LoVo (cell line): ENCODE measurements at regions not wholly inside any gene's neighbourhood (a gene's known extent, or its start where the extent isn't known, plus 50 kb on each side); places are given as distances from the start of the nearest gene placed in this dataset.
"Not testable (repeated sequence)": the region's sequence is repeated elsewhere in the genome, so short reads cannot be mapped to it uniquely, and the experiment has no call there.

Experiments used
- DNase-seq: peaks from one replicate; pipeline ENCODE4 v3.0.0-alpha.2; 2016; ENCODE audit warnings: low spot score

DNA sequence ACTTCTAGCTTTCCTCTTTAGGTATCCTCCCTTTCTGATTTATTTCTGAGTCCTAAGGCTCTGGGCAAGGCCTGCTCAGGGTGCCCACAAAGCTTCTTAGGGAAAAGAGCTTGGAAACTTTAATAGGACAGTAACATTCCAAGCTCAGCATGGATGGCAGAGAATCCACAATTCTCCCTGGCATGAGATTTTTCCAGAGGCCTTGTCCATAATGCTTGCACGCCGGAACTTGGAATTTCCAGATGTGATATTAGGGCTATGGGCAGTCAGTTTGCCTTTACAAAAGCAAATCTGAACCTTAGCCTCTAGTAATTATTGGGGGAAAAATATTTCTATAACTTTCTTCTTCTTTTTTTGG, 139.0 kb upstream of the RBMS3 start:
- DNase-seq = no peak

DNA sequence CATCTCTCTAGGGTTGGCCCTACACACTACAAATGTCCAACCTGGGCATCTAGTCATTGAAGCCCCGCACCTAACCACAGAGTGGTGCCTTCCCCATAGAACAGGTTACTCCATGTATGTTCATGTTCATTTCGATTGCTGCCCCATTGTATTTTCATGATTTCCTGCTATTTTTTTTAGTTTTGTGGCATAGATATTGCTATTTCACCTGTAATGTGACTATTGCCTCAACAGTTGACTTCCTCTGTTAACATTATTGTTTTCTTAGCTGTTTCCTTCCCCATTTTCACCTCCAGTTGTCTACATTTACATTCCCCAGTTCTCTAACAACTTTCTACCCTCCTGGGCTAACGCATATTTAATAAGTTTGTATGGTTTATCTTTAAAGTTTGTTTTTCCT, 137.7 kb upstream of the RBMS3 start:
- DNase-seq = no peak

DNA sequence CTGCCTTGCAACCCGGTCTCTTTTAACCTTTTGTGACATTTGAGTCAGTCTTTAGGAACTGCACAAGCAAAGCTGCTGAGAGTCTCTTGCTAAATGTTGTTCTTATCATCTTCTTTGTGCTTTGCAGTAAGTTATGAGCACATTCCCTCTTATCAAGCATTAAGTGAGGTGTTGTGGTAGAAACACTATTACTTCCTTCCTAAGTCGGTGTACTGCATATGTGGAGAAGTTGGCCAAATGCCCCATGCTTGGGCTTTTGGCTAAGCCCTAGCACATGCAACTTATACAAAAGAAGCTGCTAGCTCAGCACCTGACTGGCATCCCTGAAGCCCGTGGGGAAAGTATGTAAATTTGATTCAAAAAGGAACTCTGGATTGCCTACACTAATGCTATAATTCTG, 136.5 kb upstream of the RBMS3 start:
- no peak for DNase-seq

DNA sequence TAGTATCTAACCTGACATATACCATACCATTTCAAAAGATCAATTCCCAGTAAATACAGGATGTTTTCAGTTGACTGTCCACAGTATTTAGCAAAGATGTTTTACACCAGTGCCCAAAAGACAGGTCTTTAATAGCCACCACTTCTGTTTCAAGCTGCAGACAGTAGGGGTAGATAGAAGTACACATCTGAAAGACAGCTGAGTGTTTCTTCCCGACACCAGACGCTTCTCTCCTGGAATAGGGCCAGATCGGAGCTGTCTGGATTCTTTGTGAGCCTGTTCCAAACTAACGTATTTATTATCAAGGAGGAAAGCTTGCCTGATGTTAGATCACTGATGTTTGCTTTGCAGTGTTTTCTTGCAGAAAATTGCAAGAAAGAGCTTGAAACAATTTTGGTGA, 136.1 kb upstream of the RBMS3 start:
- DNase-seq = no peak

DNA sequence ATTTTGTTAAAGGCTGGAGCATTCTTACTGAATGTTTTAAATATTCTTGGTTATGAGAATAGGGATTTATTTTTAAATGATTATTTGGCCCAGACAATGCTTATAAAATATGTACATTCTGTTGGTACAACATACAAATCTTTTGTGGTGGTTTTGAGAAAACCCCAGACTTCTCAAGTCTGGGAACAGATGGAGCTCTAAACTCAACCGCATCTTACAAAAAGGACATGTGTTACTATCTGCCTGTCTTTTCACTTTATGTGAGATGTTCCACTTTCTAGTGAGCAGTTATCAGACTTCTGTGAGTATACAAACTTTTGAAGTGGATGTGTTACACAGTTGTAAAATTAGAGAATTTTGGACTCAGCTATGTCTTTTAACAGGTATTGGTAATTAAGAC, 135.5 kb upstream of the RBMS3 start:
- DNase-seq = no peak

DNA sequence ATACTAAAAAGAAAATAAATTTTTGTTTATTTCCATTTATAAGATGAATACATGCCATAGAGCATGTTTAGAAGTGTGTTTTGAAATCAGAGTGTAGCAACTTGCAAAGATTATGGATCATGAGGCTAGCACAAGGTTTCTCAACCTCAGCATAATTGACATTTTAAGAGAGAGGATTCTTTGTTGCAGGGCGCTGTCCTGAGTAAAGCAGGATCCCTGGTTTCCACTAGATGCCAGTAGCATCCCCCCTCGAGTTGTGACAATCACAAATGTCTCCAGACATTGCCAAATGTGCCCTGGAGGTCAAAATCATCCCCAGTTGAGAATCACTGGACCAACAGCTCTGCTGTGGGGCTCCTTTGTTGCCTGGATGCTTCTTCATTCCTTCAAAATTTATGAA, 128.5 kb upstream of the RBMS3 start:
- DNase-seq = no peak

DNA sequence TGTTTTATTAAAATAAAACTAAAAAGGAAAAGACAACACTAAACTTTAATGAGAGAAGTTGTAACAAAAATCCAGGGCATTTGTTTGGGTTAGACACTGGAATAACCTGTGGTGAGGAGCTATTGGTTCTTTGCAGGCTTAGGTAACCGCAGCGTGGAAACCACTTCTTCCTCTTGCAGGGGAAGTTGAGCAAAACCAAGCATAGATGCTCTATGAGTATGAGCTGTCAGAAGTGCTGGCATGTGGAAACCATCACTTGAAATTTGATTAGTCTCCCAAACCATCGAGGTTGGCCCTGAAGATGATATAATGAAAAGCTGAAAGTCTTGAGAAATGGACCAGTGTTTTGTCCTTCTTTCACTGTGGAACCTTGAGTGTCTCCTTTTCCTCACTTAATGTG, 127.1 kb upstream of the RBMS3 start:
- DNase-seq = no peak

DNA sequence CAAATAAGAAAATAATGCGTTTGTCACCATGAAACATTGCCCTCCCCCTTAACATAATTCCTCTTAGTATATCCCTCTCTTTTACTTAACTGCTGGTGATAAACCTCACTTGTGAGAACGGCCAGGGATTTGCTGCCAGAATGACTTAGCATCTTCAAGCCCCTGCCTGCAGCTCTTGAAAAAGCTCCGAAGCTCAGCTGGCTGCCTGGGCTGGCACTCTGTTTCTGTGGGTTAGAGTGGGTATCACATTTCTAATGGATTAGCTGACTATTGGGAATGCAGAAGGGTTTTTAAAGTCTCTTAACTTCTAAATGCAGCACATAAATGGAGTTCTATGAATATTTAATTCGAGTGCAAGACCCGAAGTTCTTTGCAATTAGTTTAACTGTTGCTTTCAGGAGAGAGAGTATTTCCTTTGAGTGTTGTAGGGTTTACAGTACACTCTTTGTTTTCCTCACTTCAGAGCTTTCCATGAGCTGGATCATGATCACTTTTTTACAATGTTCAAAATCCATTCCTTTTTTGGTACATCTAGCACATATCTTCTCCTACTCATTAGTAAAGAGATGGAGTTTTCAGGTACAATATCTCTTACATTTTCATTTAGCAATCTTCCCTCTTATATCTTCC, 124.7 kb upstream of the RBMS3 start:
- no peak for DNase-seq

DNA sequence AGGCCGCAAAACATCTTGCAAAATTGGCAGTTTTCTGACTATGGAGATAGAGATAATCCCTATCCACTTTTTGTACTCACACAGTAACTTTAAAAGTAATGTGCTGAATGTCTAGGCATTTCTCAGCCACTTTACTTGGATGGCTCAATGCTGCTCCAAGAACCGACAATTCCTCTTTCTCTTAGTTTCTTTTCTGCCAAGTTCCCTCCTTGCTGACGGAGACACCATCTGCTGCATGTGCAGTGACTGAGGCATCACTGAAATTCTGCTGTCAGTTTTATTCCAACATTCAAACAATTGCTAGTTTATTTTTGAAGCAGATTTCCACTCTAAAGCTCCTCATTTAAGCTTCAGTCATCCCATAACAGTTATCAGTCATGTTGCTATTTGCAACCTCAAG, 116.0 kb upstream of the RBMS3 start:
- DNase-seq = no peak

DNA sequence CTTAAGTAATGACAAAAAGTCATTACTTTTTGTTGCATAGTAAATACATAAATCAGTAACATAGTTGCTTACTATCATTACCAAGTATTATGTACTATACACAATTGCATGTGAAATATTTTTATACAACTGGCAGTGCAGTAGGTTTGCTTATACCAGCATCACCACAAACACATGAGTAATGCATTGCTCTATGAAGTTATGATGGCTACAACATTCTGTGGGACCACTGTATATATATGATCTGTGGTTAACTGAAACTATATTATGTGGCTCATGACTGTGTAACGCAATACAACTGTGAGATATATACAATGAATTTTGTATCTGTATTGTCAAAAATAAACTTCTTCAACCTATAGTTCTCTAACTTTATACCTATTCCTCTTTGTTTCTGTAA, 113.7 kb upstream of the RBMS3 start:
- no peak for DNase-seq

DNA sequence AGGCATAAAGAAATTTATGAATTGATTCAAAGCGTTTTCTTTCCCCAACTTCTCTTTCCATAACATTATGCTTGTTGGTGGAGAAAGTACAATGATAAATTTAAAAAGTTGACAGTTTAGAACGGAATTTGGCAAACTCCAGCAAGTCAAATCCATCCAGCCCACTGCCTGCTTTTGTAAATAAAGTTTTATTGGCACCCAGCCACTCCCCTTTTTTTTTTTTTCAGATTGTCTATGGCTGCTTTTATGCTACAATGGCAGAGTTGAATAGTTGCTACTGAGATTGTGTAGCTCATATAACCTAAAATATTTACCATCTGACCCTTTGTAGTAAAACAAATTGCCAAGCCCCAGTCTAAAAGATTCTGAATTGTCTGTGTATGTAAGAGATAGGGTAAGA, 112.8 kb upstream of the RBMS3 start:
- DNase-seq = no peak

DNA sequence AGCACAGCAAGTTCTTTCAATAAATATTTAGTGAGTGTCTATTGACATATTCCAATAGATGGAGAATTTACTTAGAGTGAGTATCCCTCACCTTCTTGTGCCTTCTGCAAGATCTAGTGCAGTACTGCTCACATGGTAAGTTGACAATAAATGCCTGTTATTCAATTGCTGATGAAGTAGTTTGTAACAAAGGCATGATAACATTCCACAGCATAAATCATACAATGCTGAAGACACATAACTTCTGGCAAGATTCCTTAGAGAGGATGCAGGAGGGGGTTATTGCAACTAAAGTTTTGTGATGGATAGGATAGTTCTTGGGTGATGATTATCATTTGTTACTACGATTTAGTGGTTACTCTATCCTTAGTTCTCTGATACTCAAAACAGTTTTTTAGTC, 112.2 kb upstream of the RBMS3 start:
- no peak for DNase-seq

DNA sequence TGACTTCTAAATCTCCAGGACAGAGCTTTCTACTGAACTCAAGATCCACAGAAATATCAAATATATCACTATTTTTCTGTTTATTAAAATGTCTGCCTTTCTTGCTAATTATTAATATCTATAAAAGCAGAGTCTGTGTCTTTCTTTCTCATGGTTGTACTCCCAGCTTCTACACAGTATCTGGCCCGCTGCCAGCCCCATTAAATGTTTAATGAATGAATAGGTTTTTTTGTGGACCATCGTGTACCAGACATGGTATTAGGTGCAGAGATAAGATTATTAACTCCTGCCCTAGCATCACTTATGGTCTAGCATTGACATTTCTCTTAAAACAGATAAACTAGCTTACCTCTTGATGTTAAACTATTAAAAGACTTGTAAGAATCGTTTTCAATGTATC, 111.4 kb upstream of the RBMS3 start:
- no peak for DNase-seq

DNA sequence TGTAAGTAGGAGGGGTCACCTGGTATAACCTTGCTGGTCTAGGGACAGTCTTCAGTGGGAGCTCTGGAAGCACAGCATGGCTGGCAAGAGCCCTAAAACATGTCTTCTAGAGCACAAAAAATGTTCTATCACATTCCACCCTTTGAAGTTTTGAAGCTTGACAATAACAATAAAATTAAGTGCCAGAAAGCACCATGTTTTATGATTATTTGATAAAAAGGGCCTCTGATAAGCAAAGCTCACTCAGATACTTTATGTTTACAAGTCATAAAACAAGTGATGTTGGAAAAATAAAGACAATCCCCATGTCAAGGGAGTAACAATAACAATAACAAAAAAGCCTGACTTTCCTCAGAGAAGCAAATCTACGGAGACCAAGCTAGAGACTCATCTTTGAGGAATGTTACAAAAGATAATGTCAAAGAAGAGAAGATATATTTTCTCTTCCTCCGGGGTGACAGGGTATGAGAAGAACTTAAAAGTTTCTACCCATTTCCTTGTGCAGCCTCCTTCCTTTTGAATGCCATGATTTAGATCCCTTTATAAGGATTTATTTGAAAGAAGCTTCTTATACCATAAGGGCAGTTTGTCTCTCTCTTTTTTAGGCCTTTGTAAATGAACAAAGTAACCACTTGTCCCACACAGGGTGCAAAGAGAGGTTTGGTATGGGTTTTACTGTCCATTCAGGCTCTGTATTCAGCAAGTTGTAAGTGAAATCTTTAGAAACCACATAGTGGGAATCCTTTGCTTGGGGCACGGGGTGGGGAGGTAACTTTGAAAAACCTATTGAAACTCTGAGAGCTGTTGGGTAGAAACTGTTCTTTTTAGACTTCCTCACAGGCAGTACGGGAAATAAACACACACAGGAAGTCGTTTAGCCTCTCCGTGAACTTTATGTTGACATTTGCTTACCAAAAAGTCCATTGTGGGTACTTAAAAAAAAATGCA, 109.6 kb upstream of the RBMS3 start:
- peak; percentile 19 for DNase-seq

DNA sequence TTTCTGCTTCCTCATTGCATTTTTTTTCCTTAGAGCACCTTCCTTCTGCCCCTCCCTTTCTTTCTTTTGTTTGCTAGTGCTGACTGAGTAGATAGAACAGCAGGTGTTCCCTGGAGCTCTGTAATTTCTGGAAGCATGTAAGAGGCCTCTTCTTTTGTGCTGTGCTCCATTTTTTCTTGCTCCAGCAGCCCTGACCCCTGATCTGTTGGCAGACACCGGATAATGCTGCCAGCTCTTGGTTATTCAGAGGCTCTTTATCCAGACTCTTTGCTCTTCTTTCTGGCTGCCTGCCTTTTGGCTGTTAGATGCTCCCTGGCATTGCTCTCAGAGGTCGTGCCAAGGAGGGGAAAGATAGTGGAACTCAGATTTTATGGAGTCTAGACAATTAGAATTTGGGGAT, 104.4 kb upstream of the RBMS3 start:
- no peak for DNase-seq

DNA sequence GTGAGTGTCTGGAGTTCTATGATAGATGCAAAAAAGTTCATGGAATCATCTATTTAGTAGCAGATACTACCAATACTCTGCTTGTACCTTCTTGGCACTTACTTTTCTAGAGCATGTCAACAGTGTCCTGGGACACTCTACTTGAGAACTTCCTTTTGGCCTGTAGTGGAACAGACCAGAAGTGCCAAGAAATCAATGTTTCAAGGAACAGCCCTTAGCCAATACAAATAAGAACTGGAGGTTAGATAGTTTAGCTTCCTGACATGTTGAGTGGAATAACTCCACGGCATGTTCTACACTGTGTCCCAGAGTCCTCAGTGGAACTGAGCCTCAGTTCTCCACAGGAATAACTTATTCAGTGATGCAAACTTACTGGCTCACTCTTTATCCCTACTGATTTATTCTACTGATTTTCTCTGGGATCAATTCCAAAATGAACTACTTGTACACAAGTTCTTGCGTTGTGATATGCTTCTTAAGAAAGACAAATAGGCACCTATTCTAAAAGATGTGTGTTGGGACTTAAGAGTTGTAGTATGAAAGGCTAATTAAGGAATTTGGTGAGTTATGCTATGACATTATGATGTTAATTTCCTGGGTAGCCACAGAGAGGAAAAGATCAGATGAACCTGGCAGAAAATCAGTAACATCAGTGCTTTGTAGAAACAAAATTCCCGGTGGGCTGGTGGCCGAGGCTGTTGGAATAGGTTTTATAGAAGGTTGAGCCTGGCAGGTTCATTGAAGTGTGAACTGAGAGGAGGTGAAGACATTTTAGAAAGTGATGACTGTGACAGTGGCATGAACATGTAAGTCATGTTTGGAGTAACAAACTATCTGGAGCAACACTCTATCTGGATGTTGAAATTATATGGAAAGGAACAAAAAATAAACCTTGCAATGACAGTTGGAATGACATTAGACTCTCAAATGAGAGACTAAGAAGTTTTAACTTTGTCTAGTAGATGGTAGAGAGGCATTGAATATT, 101.8 kb upstream of the RBMS3 start:
- no peak for DNase-seq

DNA sequence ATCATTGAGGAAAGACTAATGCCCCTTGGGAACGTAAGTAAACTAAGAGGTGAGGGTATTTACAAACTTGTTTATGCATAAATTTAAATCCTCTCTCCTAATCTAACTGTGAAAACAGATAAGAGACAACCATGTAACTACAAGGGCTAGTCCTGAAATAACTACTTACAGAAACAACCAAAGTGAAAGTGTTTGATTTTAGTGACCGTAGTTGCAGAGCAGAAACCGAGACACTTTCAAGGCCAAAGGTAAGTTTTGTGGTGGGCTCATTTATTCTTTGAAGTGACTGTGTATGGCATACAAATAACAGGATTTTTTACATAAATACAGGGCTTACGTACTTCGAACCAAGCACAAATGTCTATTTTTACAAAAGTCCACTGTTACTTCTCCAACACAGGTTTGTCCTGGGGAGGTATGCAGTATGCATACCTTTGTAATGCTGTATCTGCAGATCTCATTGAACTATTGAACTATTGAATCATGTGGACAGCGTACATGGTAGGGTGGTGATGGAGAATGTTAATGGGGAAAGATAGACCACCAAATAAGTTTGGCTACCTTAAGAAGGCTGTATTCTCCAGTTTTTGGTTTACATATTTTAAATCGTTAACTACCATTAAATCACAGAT, 99.6 kb upstream of the RBMS3 start:
- DNase-seq = no peak

DNA sequence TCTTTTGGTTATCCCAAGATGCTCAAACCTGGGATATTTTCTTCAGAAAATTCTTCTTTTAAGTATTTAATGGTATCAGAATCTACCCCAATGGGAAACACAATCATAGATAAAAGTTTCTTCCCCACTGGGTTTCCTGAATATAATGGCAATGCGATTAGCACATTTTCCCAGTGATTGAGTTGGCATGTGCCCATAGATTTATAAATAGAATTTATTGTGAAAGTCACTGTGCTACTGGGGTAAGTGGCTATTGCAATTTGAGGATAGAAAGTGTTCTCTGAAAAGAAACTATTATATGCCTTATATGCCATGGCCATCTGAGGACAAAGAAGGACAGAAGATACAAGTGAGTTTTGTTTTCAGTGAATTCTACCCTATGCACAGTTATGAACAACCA, 99.0 kb upstream of the RBMS3 start:
- DNase-seq = no peak

DNA sequence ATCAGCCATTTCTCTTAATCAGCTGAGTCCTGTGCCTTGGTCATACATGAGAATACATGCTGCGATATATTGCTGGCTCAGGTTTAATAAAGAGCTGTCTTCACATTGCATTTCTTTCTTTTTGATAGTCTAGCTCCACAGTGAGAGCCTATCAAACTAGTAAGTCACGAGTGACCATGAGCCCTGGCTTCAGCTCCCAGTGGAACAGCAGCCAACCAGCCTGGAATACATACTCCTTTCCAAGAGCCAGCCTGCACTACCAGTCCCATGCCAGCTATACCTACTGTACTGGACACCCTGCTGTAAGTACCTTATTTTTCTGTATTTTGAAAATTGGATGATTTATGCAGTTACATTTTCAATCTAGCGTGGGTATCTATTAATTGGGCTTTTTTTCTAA, 98.0 kb upstream of the RBMS3 start:
- DNase-seq = not testable (repeated sequence)

DNA sequence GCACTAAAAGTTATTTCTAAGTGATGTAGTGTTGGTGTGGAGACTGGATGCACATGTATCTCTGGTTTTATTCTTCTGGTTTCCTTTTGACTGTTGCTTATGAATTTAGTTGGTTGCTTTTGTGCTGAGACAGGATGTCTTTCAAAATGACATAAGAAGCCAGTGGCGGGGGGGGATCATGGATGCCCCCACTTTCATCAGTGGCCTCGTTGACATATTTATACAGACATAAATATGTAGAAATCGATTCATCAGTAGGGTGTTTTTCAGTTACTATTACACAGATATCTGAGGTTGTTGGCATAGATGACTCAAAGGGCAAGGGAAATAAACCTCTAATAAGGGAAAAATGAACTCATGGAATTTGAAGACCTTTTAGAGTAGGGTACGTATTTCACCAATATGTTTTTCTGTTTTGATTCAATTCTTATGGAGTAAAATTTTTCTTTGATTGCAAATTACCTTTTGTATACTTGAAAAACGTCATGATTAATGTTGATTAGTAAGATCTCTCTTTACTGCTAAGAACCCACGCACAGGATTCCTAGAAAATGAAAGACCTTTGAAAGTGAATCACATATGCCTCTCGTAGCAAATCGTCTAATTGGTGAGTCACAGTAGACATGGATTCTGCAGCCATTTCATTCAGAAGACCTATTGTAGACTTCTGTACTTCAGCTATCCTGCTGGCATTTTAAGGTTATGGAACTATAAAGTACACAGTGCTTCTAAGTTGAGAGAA, 97.4 kb upstream of the RBMS3 start:
- DNase-seq = no peak

DNA sequence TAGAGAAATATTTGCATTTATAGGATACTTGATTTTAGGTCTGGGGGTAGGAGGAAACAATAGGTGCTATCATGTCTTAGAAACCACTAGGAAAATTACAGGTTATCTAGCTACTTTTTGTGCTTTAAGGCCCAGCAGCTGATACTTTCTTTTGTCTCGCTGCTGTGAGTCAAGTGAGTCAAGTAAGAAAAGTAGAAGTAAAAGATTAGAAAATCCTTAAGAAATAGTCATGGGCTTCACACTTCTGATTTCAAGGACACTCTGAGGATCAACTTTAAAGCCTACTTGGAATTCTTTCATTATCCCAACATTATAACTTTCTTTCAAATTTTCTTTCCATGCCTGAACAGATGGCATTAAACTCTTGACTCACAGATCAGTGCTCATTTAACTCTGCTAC, 95.2 kb upstream of the RBMS3 start:
- no peak for DNase-seq
